Gastroesophageal sphincter (tissue), 4 donors: ENCODE measurements at regions not wholly inside any gene's neighbourhood (a gene's known extent, or its start where the extent isn't known, plus 50 kb on each side); places are given as distances from the start of the nearest gene placed in this dataset.

Experiments used
- ATAC-seq: fragments of 150-250 bp; one replicate; pipeline ENCODE4 v1.9.1; 2016; ENCODE audit warnings: mild to moderate bottlenecking, moderate library complexity
- H3K27ac ChIP-seq, 4 donors: fragments of 200-600 bp; sonication (generic) in 3 of 4; 1 replicate in 3 of 4; 2 replicates in 1 of 4; pipeline ENCODE4 v1.5.1; 2016 to 2019
- H3K27me3 ChIP-seq: fragments of 200-600 bp; sonication (generic); one replicate; pipeline ENCODE4 v1.5.1; 2019
- H3K36me3 ChIP-seq, 2 donors: fragments of 200-600 bp; sonication (generic); one replicate each; pipeline ENCODE4 v1.5.1; 2019; ENCODE audit warnings: control low read depth in 1 of 2
- H3K4me1 ChIP-seq, 3 donors: fragments of 200-600 bp; sonication (generic); 1 replicate in 2 of 3; 2 replicates in 1 of 3; pipeline ENCODE4 v1.5.1; 2016 to 2019; ENCODE audit warnings: control low read depth in 2 of 3
- H3K4me3 ChIP-seq, 2 donors: fragments of 200-600 bp; sonication (generic); one replicate each; pipeline ENCODE4 v1.5.1; 2019; ENCODE audit warnings: mild to moderate bottlenecking in 1 of 2, moderate library complexity in 1 of 2
- H3K9me3 ChIP-seq, 3 donors: fragments of 200-600 bp; sonication (generic); one replicate each; pipeline ENCODE4 v1.5.1; 2017 to 2019; ENCODE audit warnings: control low read depth in 2 of 3
- CTCF ChIP-seq, 4 experiments: fragments of 200-600 bp in 2 of 4; fragments of 450-650 bp in 2 of 4; sonication (generic) in 1 of 4; IDR thresholded peaks; one replicate each; pipeline ENCODE4 v1.5.1; 2017 to 2019; ENCODE audit warnings: antibody characterized with exemption in 4 of 4, mild to moderate bottlenecking in 2 of 4, moderate library complexity in 2 of 4
- EP300 ChIP-seq: sonication (generic); formaldehyde crosslinking; IDR thresholded peaks from one replicate; pipeline ENCODE4 v1.6.1; 2017; ENCODE audit warnings: antibody characterized with exemption, mild to moderate bottlenecking
- POLR2A ChIP-seq, 2 donors: fragments of 450-650 bp; IDR thresholded peaks; one replicate each; pipeline ENCODE4 v1.6.1; 2017; ENCODE audit warnings: antibody characterized with exemption in 2 of 2, mild to moderate bottlenecking in 2 of 2, moderate library complexity in 1 of 2
- POLR2AphosphoS5 ChIP-seq: sonication (generic); formaldehyde crosslinking; IDR thresholded peaks from one replicate; pipeline ENCODE4 v1.6.1; 2017; ENCODE audit warnings: antibody characterized with exemption
- WGBS, 2 donors: methylation state at CpG; one replicate each; pipeline ENCODE4 v1.1.5; 2018; ENCODE audit warnings: low coverage in 1 of 2; 5-methylcytosine and 5-hydroxymethylcytosine counted together

GRCh38 chr10:15432266-15432665, 61.2 kb upstream of the FAM171A1 start:
- Histone ChIP-seq H3K36me3 (no peaks in the 10 kb centered on the region), H3K27me3 (no peaks in the 10 kb centered on the region), H3K9me3 (no peaks in the 10 kb centered on the region), H3K4me1 (peaks cover 0 to 11% (median 0%) of the 10 kb centered on the region in 3 donors), H3K4me3 (no peak overlapping the region), H3K27ac (no peak overlapping the region)
- no peak for TF ChIP-seq POLR2A (IDR thresholded peaks at IDR 0.05)
- TF ChIP-seq CTCF (IDR thresholded peaks at IDR 0.05), result no peak
- TF ChIP-seq EP300, result no peak
- no peak for TF ChIP-seq POLR2AphosphoS5
- no peak for ATAC-seq
- 62 to 69% methylated on average over 5 to 7 of the region's 7 CpGs for WGBS, 2 donors

GRCh38 chr10:15430969-15431771, 60.1 kb upstream of the FAM171A1 start:
- WGBS, 2 donors, result 73 to 81% methylated on average over 5 to 7 of the region's 7 CpGs
- no peaks in the 10 kb centered on the region for H3K27me3 ChIP-seq
- no peak for ATAC-seq
- TF ChIP-seq POLR2AphosphoS5 (no peak), POLR2A (IDR thresholded peaks at IDR 0.05) (no peak), CTCF (IDR thresholded peaks at IDR 0.05) (no peak), EP300 (no peak)
- H3K36me3 ChIP-seq, result no peaks in the 10 kb centered on the region
- H3K4me1 ChIP-seq, result peaks cover 0 to 11% (median 0%) of the 10 kb centered on the region in 3 donors
- H3K27ac ChIP-seq, result no peak overlapping the region
- H3K9me3 ChIP-seq, result no peaks in the 10 kb centered on the region
- H3K4me3 ChIP-seq, result no peak overlapping the region

GRCh38 chr10:15428681-15429080, 57.6 kb upstream of the FAM171A1 start:
- no peak for ATAC-seq
- WGBS, 2 donors, result 50 to 69% methylated on average over 2 of the region's 2 CpGs
- Histone ChIP-seq H3K27ac (no peak overlapping the region), H3K4me1 (peaks cover 0 to under 1% (median 0%) of the 10 kb centered on the region in 3 donors), H3K36me3 (no peaks in the 10 kb centered on the region), H3K27me3 (no peaks in the 10 kb centered on the region), H3K4me3 (no peak overlapping the region), H3K9me3 (no peaks in the 10 kb centered on the region)
- TF ChIP-seq EP300, result no peak
- TF ChIP-seq CTCF (IDR thresholded peaks at IDR 0.05), result no peak
- no peak for TF ChIP-seq POLR2A (IDR thresholded peaks at IDR 0.05)
- no peak for TF ChIP-seq POLR2AphosphoS5

- Histone ChIP-seq H3K36me3 (no peaks in the 10 kb centered on the region), H3K4me1 (no peaks in the 10 kb centered on the region), H3K9me3 (no peaks in the 10 kb centered on the region), H3K27me3 (no peaks in the 10 kb centered on the region), H3K27ac (no peak overlapping the region), H3K4me3 (no peak overlapping the region)
- ATAC-seq, result no peak
- WGBS, 2 donors, result 4 to 28% methylated on average over 3 to 5 of the region's 5 CpGs
- TF ChIP-seq CTCF (IDR thresholded peaks at IDR 0.05), result peak; percentile 27 to 56 (median 52)
- TF ChIP-seq POLR2AphosphoS5, result no peak
Measured at GRCh38 chr10:15427843-15428414, 56.8 kb upstream of the FAM171A1 start.

- Histone ChIP-seq H3K27ac (no peak overlapping the region), H3K36me3 (no peaks in the 10 kb centered on the region), H3K4me3 (no peak overlapping the region), H3K4me1 (no peaks in the 10 kb centered on the region), H3K9me3 (no peaks in the 10 kb centered on the region), H3K27me3 (no peaks in the 10 kb centered on the region)
- TF ChIP-seq CTCF (IDR thresholded peaks at IDR 0.05) (no peak), POLR2AphosphoS5 (no peak), EP300 (no peak), POLR2A (IDR thresholded peaks at IDR 0.05) (no peak)
- 78 to 95% methylated on average over 10 to 14 of the region's 15 CpGs for WGBS, 2 donors
- ATAC-seq, result no peak
Measured at GRCh38 chr10:15426558-15426957, 55.5 kb upstream of the FAM171A1 start.
